Fibroblast of the aortic adventitia (primary cell): ENCODE measurements at regions not wholly inside any gene's neighbourhood (a gene's known extent, or its start where the extent isn't known, plus 50 kb on each side); places are given as distances from the start of the nearest gene placed in this dataset.
A peak's percentile ranks its signal among the peaks of the same experiment; 100 is the strongest.

ENCODE experiments used
- DNase-seq: peaks from one replicate; pipeline ENCODE4 v3.0.0-alpha.2; 2010; ENCODE audit warnings: low read depth
- H3K4me3 ChIP-seq: 2 replicates; pipeline ENCODE4 v1.5.1; 2011; ENCODE audit warnings: low read depth, mild to moderate bottlenecking, control low read depth, low read length, moderate library complexity
- CTCF ChIP-seq: IDR thresholded peaks from 2 replicates; pipeline ENCODE4 v1.5.1; 2011; ENCODE audit warnings: mild to moderate bottlenecking, low read length, control low read depth, inconsistent platforms; ENCODE audit not compliant: insufficient read depth

GRCh38 chr2:105490956-105491355 is 92.1 kb upstream of the FHL2 start:
- DNase-seq, result no peak
- TF ChIP-seq CTCF, result no peak
- H3K4me3 ChIP-seq, result no peak overlapping the region

DNA sequence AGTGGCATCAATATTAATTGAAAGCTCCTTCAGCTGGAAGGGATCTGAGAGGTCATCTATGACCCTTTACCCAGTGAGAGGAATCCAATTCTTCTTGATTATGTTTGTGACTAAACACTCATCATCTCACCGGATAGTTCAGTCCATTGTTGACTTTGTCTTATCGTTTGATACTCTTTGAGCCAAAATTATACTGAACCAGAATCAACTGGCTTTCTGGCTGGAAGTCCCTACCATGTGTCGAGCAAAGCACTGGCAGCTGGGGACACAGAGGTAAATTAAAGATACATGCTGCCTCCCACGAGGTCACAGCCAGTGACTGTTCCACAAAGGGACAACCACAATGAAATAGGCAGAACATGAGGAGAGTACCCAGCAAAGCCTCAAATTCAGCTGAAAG is 91.4 kb upstream of the FHL2 start:
- no peak for DNase-seq
- no peak for TF ChIP-seq CTCF
- H3K4me3 ChIP-seq, result no peak overlapping the region

DNA sequence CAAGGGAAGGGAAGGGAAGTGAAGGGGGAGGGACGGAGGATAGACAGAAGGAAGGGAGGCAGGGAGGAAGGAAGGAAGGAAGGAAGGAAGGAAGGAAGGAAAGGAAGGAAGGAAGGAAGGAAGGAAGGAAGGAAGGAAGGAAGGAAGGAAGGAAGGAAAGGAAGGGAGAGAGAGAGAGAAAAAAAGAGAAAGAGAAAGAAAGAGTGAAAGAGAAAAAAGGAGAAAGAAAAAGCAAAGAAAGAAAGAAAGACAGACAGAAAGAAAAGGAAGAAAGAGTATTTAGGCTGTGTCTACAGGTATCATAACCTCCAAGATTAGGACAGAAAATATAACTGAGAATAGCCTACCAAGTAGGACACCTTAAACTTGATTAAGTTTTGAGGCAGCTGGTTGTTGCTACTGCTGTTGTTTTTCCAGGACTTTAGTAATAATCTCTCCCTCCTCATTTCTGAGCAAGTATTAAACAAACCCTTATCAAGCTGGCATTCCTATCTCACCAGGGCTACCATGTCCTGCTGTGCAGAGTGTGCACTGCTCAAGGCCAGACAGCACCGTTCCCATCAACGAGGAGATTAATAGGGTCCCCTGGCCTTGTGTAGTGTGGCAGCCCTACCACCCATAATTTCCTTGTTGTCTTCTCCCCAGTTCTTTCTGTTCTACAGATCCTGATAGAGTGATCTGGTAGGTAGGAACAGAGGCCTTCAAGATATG is 90.5 kb upstream of the FHL2 start:
- DNase-seq, result no peak
- H3K4me3 ChIP-seq, result no peak overlapping the region
- TF ChIP-seq CTCF, result no peak

DNA sequence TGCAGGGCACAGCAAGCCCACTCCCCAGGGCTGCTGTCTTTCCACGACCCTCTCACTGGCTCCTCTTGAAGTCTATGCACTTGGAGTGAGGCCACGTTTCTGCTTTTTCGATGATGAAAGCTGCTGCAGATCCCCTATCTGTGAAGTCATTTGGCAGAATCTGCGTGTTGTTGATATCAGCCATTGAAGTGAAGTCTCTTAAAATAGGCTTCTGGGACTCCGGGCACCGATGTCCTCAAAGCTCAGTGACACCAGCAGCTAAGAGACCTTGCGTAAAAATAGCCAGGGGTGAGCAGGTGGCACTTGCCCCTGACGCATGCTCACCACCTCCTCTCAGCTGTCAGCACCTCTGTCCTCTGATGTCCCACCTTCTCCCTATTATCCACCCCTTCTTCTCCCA is 89.4 kb upstream of the FHL2 start:
- no peak for TF ChIP-seq CTCF
- no peak for DNase-seq

DNA sequence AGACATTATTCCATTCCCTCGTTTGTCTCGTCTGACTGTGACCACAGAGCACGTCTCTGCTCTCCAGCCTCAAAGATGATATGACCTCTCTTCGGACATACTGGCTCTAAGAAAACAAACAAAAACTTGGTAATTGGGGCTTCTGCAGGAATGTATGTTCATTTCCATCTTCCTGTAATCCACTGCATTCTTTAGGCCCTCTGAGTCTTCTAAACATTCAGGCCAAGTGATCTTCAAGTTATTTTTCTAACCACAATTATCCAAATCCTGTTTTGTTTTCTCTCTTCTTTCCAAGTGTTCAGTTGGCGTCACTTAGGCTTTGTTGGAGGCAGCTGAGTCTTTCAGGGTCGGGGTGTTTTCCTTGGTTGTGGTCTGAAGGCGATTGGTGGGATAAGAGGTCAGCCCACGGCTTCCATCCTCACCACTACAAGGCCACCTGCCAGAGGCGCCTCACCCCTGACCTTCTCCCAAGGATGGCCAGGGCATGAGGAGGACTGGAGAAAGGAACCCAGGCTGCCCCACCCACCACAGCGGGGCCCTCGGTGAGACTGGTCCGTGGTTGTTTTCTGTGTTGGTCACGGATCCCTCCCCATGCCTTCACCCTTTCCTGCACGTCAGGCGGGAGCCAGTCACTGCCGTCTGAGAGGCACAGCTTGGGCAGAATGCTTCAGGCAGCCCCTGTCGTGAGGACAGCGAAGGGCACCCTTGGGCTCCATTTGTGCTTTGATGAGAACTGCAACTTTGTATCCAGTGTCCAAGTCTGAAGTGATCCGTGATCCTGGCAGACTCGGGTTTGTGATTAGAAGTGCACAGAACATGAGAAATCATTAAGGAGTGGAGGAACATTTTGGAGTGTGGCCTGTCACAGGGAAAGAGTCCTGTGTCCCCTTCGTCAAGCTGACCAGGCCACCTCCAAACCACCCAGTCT is 88.6 kb upstream of the FHL2 start:
- TF ChIP-seq CTCF, result no peak
- H3K4me3 ChIP-seq, result no peak overlapping the region
- peak; percentile 56 for DNase-seq

More for the DNA sequence above, 89.4 kb upstream of the FHL2 start:
- no peak overlapping the region for H3K4me3 ChIP-seq

- no peak for DNase-seq
- no peak for TF ChIP-seq CTCF
- H3K4me3 ChIP-seq, result no peak overlapping the region
Observed at GRCh38 chr2:105486762-105487141, 87.9 kb upstream of the FHL2 start.
